ENCODE measurements at regions not wholly inside any gene's neighbourhood (a gene's known extent, or its start where the extent isn't known, plus 50 kb on each side); places are given as distances from the start of the nearest gene placed in this dataset.
"Not testable (repeated sequence)": the region's sequence is repeated elsewhere in the genome, so short reads cannot be mapped to it uniquely, and the experiment has no call there.

DNA sequence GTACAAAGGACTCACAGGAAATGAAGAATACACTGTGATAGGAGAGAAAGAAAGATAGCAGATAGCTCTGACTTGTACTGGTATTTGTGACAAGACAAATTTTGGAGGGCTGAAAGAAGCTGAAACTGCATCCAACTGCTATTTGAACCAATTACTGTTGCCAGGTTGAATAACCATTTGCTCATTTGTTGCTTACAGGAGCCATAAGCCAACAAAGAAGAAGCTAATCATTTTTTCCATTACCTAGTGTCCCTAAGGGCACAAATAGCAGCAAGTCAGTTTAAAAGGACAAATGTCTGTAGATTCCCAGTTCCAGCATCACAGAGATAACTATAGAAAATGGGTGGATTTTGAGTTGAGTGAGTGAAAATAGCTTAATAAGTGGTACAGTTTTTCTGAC is 376.9 kb upstream of the ARPP21 start:
- no peak overlapping the region for H2BK12ac ChIP-seq (ENCODE audit: low read length)
- no peaks in the 10 kb centered on the region for H3K79me2 ChIP-seq (ENCODE audit: control insufficient read depth, insufficient read depth, low read length, poor library complexity)
- no peak overlapping the region for H3K23ac ChIP-seq (ENCODE audit: low read length)
- no peak overlapping the region for H2BK120ac ChIP-seq (ENCODE audit: insufficient read depth, low read length, poor library complexity)
- H3K4me3 ChIP-seq (ENCODE audit: low read depth, low read length) = no peak overlapping the region
- no peak overlapping the region for H3K14ac ChIP-seq (ENCODE audit: low read length)
- H3K4me2 ChIP-seq (ENCODE audit: low read length) = no peak overlapping the region
- no peak overlapping the region for H3K9ac ChIP-seq (ENCODE audit: low read length)
- H4K8ac ChIP-seq (ENCODE audit: low read depth, low read length) = no peak overlapping the region
- H3K18ac ChIP-seq (ENCODE audit: low read length) = no peak overlapping the region
- no peaks in the 10 kb centered on the region for H3K4me1 ChIP-seq (ENCODE audit: control insufficient read depth in 1 of 2, insufficient read depth in 2 of 2, low read length in 2 of 2)
- no peak overlapping the region for H4K12ac ChIP-seq (ENCODE audit: low read depth, low read length)
- H2AK5ac ChIP-seq (ENCODE audit: low read length) = no peak overlapping the region
- no peaks in the 10 kb centered on the region for H3K9me3 ChIP-seq (ENCODE audit: insufficient read depth, low read depth, low read length)
- no peaks in the 10 kb centered on the region for H3K79me1 ChIP-seq (ENCODE audit: low read length)
- no peak overlapping the region for H3K4ac ChIP-seq (ENCODE audit: low read depth, low read length)
- no peak overlapping the region for H3K27ac ChIP-seq (ENCODE audit: low read depth, low read length)
- H3K27me3 ChIP-seq (ENCODE audit: insufficient read depth, low read length) = no peaks in the 10 kb centered on the region
- no peak overlapping the region for H2BK5ac ChIP-seq (ENCODE audit: low read depth, low read length, poor library complexity)
- no peak overlapping the region for H4K91ac ChIP-seq (ENCODE audit: low read depth, low read length)
- peak in 1 of 2 donors; percentile 36 for DNase-seq
- H3K36me3 ChIP-seq (ENCODE audit: control insufficient read depth in 1 of 2, insufficient read depth in 2 of 2, low read length in 2 of 2) = no peaks in the 10 kb centered on the region
- H2AFZ ChIP-seq (ENCODE audit: insufficient read depth, low read length, poor library complexity) = no peak overlapping the region

DNA sequence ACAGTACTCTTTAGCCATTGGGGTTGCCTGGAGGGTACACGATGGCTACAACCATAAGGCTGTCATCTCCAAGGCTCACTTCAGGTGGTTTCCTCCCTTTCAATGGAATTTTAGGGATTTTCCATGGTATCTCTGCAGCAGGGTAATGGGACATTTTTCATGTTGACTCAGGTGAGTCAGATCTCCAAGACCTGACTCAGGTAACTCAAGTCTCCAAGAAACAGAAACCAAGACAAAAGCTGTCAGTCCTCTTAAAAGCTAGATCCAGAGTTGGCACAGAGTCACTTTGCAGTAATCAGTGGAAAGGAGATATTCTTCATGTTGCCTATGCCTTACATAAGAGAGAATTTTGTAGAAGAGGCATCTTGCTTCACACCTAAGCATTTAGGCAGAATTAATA is 375.8 kb upstream of the ARPP21 start:
- Histone ChIP-seq H3K9ac (ENCODE audit: low read length) (no peak overlapping the region), H3K4ac (ENCODE audit: low read depth, low read length) (no peak overlapping the region), H3K4me1 (ENCODE audit: control insufficient read depth in 1 of 2, insufficient read depth in 2 of 2, low read length in 2 of 2) (no peaks in the 10 kb centered on the region), H2BK5ac (ENCODE audit: low read depth, low read length, poor library complexity) (no peak overlapping the region), H2AFZ (ENCODE audit: insufficient read depth, low read length, poor library complexity) (no peak overlapping the region), H2BK12ac (ENCODE audit: low read length) (no peak overlapping the region), H3K36me3 (ENCODE audit: control insufficient read depth in 1 of 2, insufficient read depth in 2 of 2, low read length in 2 of 2) (no peaks in the 10 kb centered on the region), H3K9me3 (ENCODE audit: insufficient read depth, low read depth, low read length) (no peaks in the 10 kb centered on the region), H3K27me3 (ENCODE audit: insufficient read depth, low read length) (no peaks in the 10 kb centered on the region), H3K4me3 (ENCODE audit: low read depth, low read length) (no peak overlapping the region), H4K12ac (ENCODE audit: low read depth, low read length) (no peak overlapping the region), H3K4me2 (ENCODE audit: low read length) (no peak overlapping the region), H3K27ac (ENCODE audit: low read depth, low read length) (no peak overlapping the region), H3K14ac (ENCODE audit: low read length) (no peak overlapping the region), H3K79me2 (ENCODE audit: control insufficient read depth, insufficient read depth, low read length, poor library complexity) (no peaks in the 10 kb centered on the region), H2AK5ac (ENCODE audit: low read length) (no peak overlapping the region), H3K79me1 (ENCODE audit: low read length) (no peaks in the 10 kb centered on the region), H3K18ac (ENCODE audit: low read length) (no peak overlapping the region), H4K91ac (ENCODE audit: low read depth, low read length) (no peak overlapping the region), H2BK120ac (ENCODE audit: insufficient read depth, low read length, poor library complexity) (no peak overlapping the region), H3K23ac (ENCODE audit: low read length) (no peak overlapping the region), H4K8ac (ENCODE audit: low read depth, low read length) (no peak overlapping the region)
- no CpG with 5 or more reads among the region's 1 CpG for WGBS (ENCODE audit: extremely low coverage, insufficient coverage, insufficient read length)
- peak in 1 of 2 donors; percentile 17 for DNase-seq

DNA sequence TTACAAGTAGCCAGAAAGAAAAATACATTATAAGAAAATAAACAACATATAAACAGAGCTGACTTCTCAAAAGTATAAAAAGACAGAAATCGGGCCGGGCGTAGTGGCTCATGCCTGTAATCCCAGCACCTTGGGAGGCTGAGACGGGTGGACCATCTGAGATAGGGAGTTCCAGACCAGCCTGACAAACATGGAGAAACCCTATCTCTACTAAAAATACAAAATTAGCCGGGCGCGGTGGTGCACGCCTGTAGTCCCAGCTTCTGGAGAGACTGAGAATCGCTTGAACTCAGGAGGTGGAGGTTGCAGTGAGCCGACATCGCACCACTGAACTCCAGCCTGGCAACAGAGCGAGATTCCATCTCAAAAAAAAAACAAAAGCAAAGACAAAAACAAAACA is 373.3 kb upstream of the ARPP21 start:
- not testable (repeated sequence) for H3K4me1 ChIP-seq (ENCODE audit: control insufficient read depth in 1 of 2, insufficient read depth in 2 of 2, low read length in 2 of 2)

DNA sequence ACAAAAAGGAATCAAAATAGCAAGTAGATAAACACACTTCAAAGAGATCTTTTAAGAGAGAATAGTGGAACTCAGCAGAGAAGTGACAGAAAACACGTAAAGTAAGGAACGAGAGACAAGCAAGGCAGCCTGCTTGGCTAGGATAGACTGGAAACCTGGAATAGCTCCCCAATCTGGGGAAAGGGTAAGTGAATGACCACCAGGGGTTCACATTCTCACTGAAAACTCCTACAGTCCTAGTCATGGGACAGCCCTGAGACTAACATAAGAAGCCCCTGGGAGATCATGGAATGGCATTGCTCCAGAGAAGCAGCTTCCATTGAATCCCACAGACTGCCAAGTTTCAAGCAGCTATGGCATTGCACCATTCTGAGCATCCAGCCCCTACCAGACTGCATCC is 363.6 kb upstream of the ARPP21 start:
- H2BK120ac ChIP-seq (ENCODE audit: insufficient read depth, low read length, poor library complexity) = no peak overlapping the region
- H4K91ac ChIP-seq (ENCODE audit: low read depth, low read length) = no peak overlapping the region
- H3K27me3 ChIP-seq (ENCODE audit: insufficient read depth, low read length) = no peaks in the 10 kb centered on the region
- no peak overlapping the region for H2AK5ac ChIP-seq (ENCODE audit: low read length)
- no peak overlapping the region for H3K4me3 ChIP-seq (ENCODE audit: low read depth, low read length)
- no peak overlapping the region for H3K4ac ChIP-seq (ENCODE audit: low read depth, low read length)
- H3K79me2 ChIP-seq (ENCODE audit: control insufficient read depth, insufficient read depth, low read length, poor library complexity) = no peaks in the 10 kb centered on the region
- no peak overlapping the region for H4K8ac ChIP-seq (ENCODE audit: low read depth, low read length)
- H3K23ac ChIP-seq (ENCODE audit: low read length) = no peak overlapping the region
- no peak overlapping the region for H4K12ac ChIP-seq (ENCODE audit: low read depth, low read length)
- no peaks in the 10 kb centered on the region for H3K79me1 ChIP-seq (ENCODE audit: low read length)
- H3K9me3 ChIP-seq (ENCODE audit: insufficient read depth, low read depth, low read length) = peaks cover 2% of the 10 kb centered on the region
- H3K14ac ChIP-seq (ENCODE audit: low read length) = no peak overlapping the region
- no peak for DNase-seq
- no peak overlapping the region for H2AFZ ChIP-seq (ENCODE audit: insufficient read depth, low read length, poor library complexity)
- no peak overlapping the region for H3K18ac ChIP-seq (ENCODE audit: low read length)
- no peak overlapping the region for H3K4me2 ChIP-seq (ENCODE audit: low read length)
- no peak overlapping the region for H2BK12ac ChIP-seq (ENCODE audit: low read length)
- H3K27ac ChIP-seq (ENCODE audit: low read depth, low read length) = no peak overlapping the region
- H3K9ac ChIP-seq (ENCODE audit: low read length) = no peak overlapping the region
- H2BK5ac ChIP-seq (ENCODE audit: low read depth, low read length, poor library complexity) = no peak overlapping the region
- no CpG with 5 or more reads among the region's 2 CpGs for WGBS (ENCODE audit: extremely low coverage, insufficient coverage, insufficient read length)
- no peaks in the 10 kb centered on the region for H3K4me1 ChIP-seq (ENCODE audit: control insufficient read depth in 1 of 2, insufficient read depth in 2 of 2, low read length in 2 of 2)
- H3K36me3 ChIP-seq (ENCODE audit: control insufficient read depth in 1 of 2, insufficient read depth in 2 of 2, low read length in 2 of 2) = no peaks in the 10 kb centered on the region

More for the DNA sequence above, 373.3 kb upstream of the ARPP21 start:
- no CpG with 5 or more reads among the region's 12 CpGs for WGBS (ENCODE audit: extremely low coverage, insufficient coverage, insufficient read length)
- H2AK5ac ChIP-seq (ENCODE audit: low read length); H3K9ac ChIP-seq (ENCODE audit: low read length); H3K18ac ChIP-seq (ENCODE audit: low read length); H3K4ac ChIP-seq (ENCODE audit: low read depth, low read length); DNase-seq; H2BK5ac ChIP-seq (ENCODE audit: low read depth, low read length, poor library complexity); H4K8ac ChIP-seq (ENCODE audit: low read depth, low read length); H3K36me3 ChIP-seq (ENCODE audit: control insufficient read depth in 1 of 2, insufficient read depth in 2 of 2, low read length in 2 of 2); H4K91ac ChIP-seq (ENCODE audit: low read depth, low read length); H3K4me3 ChIP-seq (ENCODE audit: low read depth, low read length); H2BK120ac ChIP-seq (ENCODE audit: insufficient read depth, low read length, poor library complexity); H2BK12ac ChIP-seq (ENCODE audit: low read length); H3K79me2 ChIP-seq (ENCODE audit: control insufficient read depth, insufficient read depth, low read length, poor library complexity); H3K79me1 ChIP-seq (ENCODE audit: low read length); H3K27ac ChIP-seq (ENCODE audit: low read depth, low read length); H3K4me2 ChIP-seq (ENCODE audit: low read length); H3K14ac ChIP-seq (ENCODE audit: low read length); H3K9me3 ChIP-seq (ENCODE audit: insufficient read depth, low read depth, low read length); H3K23ac ChIP-seq (ENCODE audit: low read length); H3K27me3 ChIP-seq (ENCODE audit: insufficient read depth, low read length); H4K12ac ChIP-seq (ENCODE audit: low read depth, low read length); H2AFZ ChIP-seq (ENCODE audit: insufficient read depth, low read length, poor library complexity): not testable (repeated sequence)

All from trophoblast cell (in vitro differentiated cells and primary cell).